GM12878 (cell line): ENCODE measurements at regions not wholly inside any gene's neighbourhood (a gene's known extent, or its start where the extent isn't known, plus 50 kb on each side); places are given as distances from the start of the nearest gene placed in this dataset.

Experiments used
- ATAC-seq: fragments of 200-7000 bp; cut with Tn5 transposase; 3 replicates; pipeline ENCODE4 v1.9.1; 2020; ENCODE audit warnings: mild to moderate bottlenecking, moderate library complexity
- BruUV-seq: library from RNA; stranded (reverse); fragments of 400-500 nt; replicated peaks from 2 replicates; lab custom pipeline; 2021; lab: Mats Ljungman, UMichigan
- CTCF ChIA-PET: fragments of 300-600 bp; sonication (Branson Sonifier 250); formaldehyde crosslinking; extraction: SDS; loops from one replicate; lab custom pipeline; 2021; ENCODE audit warnings: inconsistent platforms; lab: Yijun Ruan, JAX
- POLR2A ChIA-PET: fragments of 350-600 bp; formaldehyde crosslinking; extraction: SDS; loops from one replicate; lab custom pipeline; 2021; ENCODE audit warnings: inconsistent platforms; lab: Charles Lee
- RAD21 ChIA-PET: fragments of 300-600 bp; sonication (Branson Sonifier 250); formaldehyde crosslinking; loops from one replicate; lab custom pipeline; 2023; ENCODE audit warnings: antibody characterized with exemption; ENCODE audit not compliant: unreplicated experiment; lab: Charles Lee
- SMC1A ChIA-PET: fragments of 300-600 bp; sonication (Branson Sonifier 250); formaldehyde crosslinking; loops from one replicate; lab custom pipeline; 2023; ENCODE audit not compliant: unreplicated experiment, uncharacterized antibody; lab: Charles Lee
- DNase-seq: peaks from one replicate; pipeline ENCODE4 v3.0.0-alpha.2; 2011; ENCODE audit warnings: low read depth, low spot score
- FAIRE-seq: peaks from 3 replicates; lab custom pipeline; 2011; peaks lifted over from hg19 to GRCh38; lab: Jason Lieb, UNC
- H2AFZ ChIP-seq: 2 replicates; pipeline ENCODE4 v1.6.0; 2011; ENCODE audit warnings: low read depth, low read length, control low read depth; ENCODE audit not compliant: control insufficient read depth
- H3K27ac ChIP-seq: 2 replicates; pipeline ENCODE4 v1.5.1; 2011; ENCODE audit warnings: control low read depth; ENCODE audit not compliant: control insufficient read depth, insufficient read depth
- H3K27me3 ChIP-seq, 2 experiments: replicated peaks in 1 of 2; 2 replicates each; pipeline versions ENCODE4 v1.6.0 to v1.6.1; 2011; ENCODE audit warnings: low read length in 1 of 2; ENCODE audit not compliant: control insufficient read depth in 2 of 2, insufficient read depth in 2 of 2
- H3K36me3 ChIP-seq, 2 experiments: 2 replicates each; pipeline ENCODE4 v1.5.1; 2011; ENCODE audit warnings: low read length in 1 of 2; ENCODE audit not compliant: control insufficient read depth in 2 of 2, insufficient read depth in 2 of 2
- H3K4me1 ChIP-seq: 2 replicates; pipeline ENCODE4 v1.6.1; 2011; ENCODE audit warnings: mild to moderate bottlenecking, low read length, moderate library complexity, mixed read lengths; ENCODE audit not compliant: control insufficient read depth, insufficient read depth
- H3K4me2 ChIP-seq: 2 replicates; pipeline ENCODE4 v1.6.0; 2011; ENCODE audit warnings: control low read depth; ENCODE audit not compliant: control insufficient read depth, insufficient read depth
- H3K4me3 ChIP-seq: fragments of 200-600 bp; sonication (generic); 2 replicates; pipeline ENCODE4 v1.5.1; 2016
- H3K79me2 ChIP-seq: 2 replicates; pipeline ENCODE4 v1.6.0; 2011; ENCODE audit warnings: low read length; ENCODE audit not compliant: control insufficient read depth, insufficient read depth
- H3K9ac ChIP-seq: 2 replicates; pipeline ENCODE4 v1.8.0; 2011; ENCODE audit warnings: low read length, control low read depth, mixed read lengths; ENCODE audit not compliant: control insufficient read depth, insufficient read depth
- H3K9me3 ChIP-seq: replicated peaks from 3 replicates; pipeline ENCODE4 v1.5.1; 2011; ENCODE audit warnings: mild to moderate bottlenecking, low read length; ENCODE audit not compliant: control insufficient read depth, insufficient read depth
- H4K20me1 ChIP-seq: 2 replicates; pipeline ENCODE4 v1.6.0; 2011; ENCODE audit not compliant: control insufficient read depth, insufficient read depth
- ATF7 ChIP-seq: fragments of 450-650 bp; IDR thresholded peaks from 2 replicates; pipeline ENCODE4 v1.6.1; 2016; ENCODE audit warnings: low read depth, mild to moderate bottlenecking
- BCL11A ChIP-seq: IDR thresholded peaks from 2 replicates; pipeline ENCODE4 v1.6.1; 2011; ENCODE audit warnings: low read depth, low read length
- IRF4 ChIP-seq: IDR thresholded peaks from 2 replicates; pipeline ENCODE4 v1.6.1; 2011; ENCODE audit warnings: low read depth, low read length
- POLR2AphosphoS5 ChIP-seq: IDR thresholded peaks from 2 replicates; pipeline ENCODE4 v1.6.1; 2011; ENCODE audit warnings: mild to moderate bottlenecking, low read length, inconsistent platforms
- SIN3A ChIP-seq: IDR thresholded peaks from 2 replicates; pipeline ENCODE4 v1.6.1; 2012; ENCODE audit warnings: low read depth, low read length, improper control_type of control experiment
- SPI1 ChIP-seq: IDR thresholded peaks from 2 replicates; pipeline ENCODE4 v1.6.1; 2011; ENCODE audit warnings: low read depth, mild to moderate bottlenecking, low read length, moderate library complexity, borderline replicate concordance; ENCODE audit not compliant: insufficient read depth
- ZBED1 ChIP-seq: IDR thresholded peaks from 2 replicates; pipeline ENCODE4 v1.6.1; 2016; ENCODE audit warnings: borderline replicate concordance
- WGBS: methylation state at CpG from one replicate; pipeline ENCODE4 v1.1.6; 2016; ENCODE audit warnings: low lambda C conversion rate; ENCODE audit not compliant: insufficient replicate concordance, insufficient coverage; ENCODE audit errors: missing lambda C conversion rate; 5-methylcytosine and 5-hydroxymethylcytosine counted together
- in situ Hi-C: fragments of 300-500 bp; cut with MboI; formaldehyde crosslinking; loops from 9 replicates; pipeline ENCODE4 v1.14.3; 2018; ENCODE audit warnings: mixed read lengths
- intact Hi-C: fragments of 100-400 bp; cut with micrococcal nuclease; formaldehyde crosslinking; loops from one replicate; pipeline ENCODE4 v1.14.2; 2022; ENCODE audit not compliant: unreplicated experiment
- TF ChIP-seq, protein P1 (sequence below): fragments of 450-650 bp; conservative IDR thresholded peaks from 2 replicates; pipeline ENCODE4 v1.6.1; 2017; ENCODE audit warnings: mild to moderate bottlenecking, moderate library complexity
- TF ChIP-seq, protein P2 (sequence below): fragments of 450-650 bp; IDR thresholded peaks from 2 replicates; pipeline ENCODE4 v1.6.1; 2017; ENCODE audit warnings: mild to moderate bottlenecking, low read depth, inconsistent platforms; ENCODE audit not compliant: poor library complexity, severe bottlenecking

DNA sequence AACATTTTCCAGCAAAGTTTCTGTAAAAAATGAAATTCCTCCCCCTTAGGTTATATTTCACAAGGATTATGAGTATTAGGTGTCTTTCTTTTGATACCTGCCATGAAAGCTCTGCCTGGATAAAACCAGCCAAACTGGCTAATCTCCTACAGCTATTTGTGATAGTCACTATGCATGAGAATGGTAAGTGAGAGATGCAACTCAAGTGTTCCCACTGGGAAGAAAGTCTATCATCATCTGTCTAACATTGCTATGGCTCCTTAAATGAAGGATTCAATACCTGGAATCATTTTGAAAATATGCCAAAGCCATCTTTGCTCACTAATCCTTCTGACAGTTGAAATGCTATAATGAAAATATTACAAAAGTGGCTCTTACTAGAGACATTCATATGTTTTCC, 339.9 kb upstream of the LRRTM4 start:
- no peak for ATAC-seq
- no peaks in the 10 kb centered on the region for H3K79me2 ChIP-seq
- H4K20me1 ChIP-seq, result no peaks in the 10 kb centered on the region
- H3K4me1 ChIP-seq, result no peaks in the 10 kb centered on the region
- no peak for DNase-seq
- no peak for FAIRE-seq
- no peaks in the 10 kb centered on the region for H3K36me3 ChIP-seq
- H3K9me3 ChIP-seq, result no peaks in the 10 kb centered on the region
- ChIA-PET CTCF (no interaction called here), RAD21 (no interaction called here), POLR2A (no interaction called here), SMC1A (no interaction called here)
- no peak overlapping the region for H3K9ac ChIP-seq
- in situ Hi-C loops (no loop called here), intact Hi-C loops (no loop called here)
- H3K4me3 ChIP-seq, result no peak overlapping the region
- H3K4me2 ChIP-seq, result no peak overlapping the region
- H3K27me3 ChIP-seq, result no peaks in the 10 kb centered on the region
- TF ChIP-seq ZBED1 (no peak), ATF7 (no peak), SPI1 (no peak), SIN3A (no peak)
- TF ChIP-seq, protein P1, sequence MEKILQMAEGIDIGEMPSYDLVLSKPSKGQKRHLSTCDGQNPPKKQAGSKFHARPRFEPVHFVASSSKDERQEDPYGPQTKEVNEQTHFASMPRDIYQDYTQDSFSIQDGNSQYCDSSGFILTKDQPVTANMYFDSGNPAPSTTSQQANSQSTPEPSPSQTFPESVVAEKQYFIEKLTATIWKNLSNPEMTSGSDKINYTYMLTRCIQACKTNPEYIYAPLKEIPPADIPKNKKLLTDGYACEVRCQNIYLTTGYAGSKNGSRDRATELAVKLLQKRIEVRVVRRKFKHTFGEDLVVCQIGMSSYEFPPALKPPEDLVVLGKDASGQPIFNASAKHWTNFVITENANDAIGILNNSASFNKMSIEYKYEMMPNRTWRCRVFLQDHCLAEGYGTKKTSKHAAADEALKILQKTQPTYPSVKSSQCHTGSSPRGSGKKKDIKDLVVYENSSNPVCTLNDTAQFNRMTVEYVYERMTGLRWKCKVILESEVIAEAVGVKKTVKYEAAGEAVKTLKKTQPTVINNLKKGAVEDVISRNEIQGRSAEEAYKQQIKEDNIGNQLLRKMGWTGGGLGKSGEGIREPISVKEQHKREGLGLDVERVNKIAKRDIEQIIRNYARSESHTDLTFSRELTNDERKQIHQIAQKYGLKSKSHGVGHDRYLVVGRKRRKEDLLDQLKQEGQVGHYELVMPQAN, result no peak
- BruUV-seq, result no TSS peak
- no peak overlapping the region for H3K27ac ChIP-seq
- no peak overlapping the region for H2AFZ ChIP-seq

DNA sequence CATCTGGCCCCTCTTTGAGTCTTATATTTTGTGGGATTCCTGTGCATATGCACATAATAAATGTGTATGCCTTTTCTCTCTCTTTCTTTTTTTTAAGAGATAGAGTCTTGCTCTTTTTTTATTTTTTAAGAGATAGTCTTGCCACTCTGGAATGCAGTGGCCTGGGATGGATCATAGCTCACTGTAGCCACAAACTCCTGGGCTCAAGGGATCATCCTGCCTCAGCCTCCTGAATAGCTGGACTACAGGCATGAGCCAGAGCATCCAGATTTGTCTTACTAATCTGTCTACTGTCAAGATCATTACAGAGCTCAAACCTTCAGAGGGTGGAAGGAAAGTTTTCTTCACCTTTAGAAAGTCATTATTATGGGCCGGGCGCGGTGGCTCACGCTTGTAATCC, 342.2 kb upstream of the LRRTM4 start:
- no peak for ATAC-seq
- CTCF ChIA-PET, result interaction anchor here (0.8 kb wide), 1 partner anchor 469 kb away, joined by 4 read pairs; no protein-coding TSS in a partner anchor
- Histone ChIP-seq H3K9ac (no peak overlapping the region), H3K4me1 (no peaks in the 10 kb centered on the region), H3K4me2 (no peak overlapping the region), H3K4me3 (no peak overlapping the region), H2AFZ (no peak overlapping the region), H4K20me1 (no peaks in the 10 kb centered on the region), H3K79me2 (no peaks in the 10 kb centered on the region), H3K9me3 (no peaks in the 10 kb centered on the region), H3K36me3 (no peaks in the 10 kb centered on the region), H3K27ac (no peak overlapping the region), H3K27me3 (no peaks in the 10 kb centered on the region)
- 74% methylated on average over 4 of the region's 4 CpGs for WGBS
- RAD21 ChIA-PET, result no interaction called here
- no peak for DNase-seq
- intact Hi-C loops (no loop called here), in situ Hi-C loops (no loop called here)
- BruUV-seq, result no TSS peak
- no peak for FAIRE-seq
- POLR2A ChIA-PET, result no interaction called here
- SMC1A ChIA-PET, result interaction anchor here (1.5 kb wide), 1 partner anchor 64 kb away, joined by 3 read pairs; no protein-coding TSS in a partner anchor
- TF ChIP-seq, protein P2, sequence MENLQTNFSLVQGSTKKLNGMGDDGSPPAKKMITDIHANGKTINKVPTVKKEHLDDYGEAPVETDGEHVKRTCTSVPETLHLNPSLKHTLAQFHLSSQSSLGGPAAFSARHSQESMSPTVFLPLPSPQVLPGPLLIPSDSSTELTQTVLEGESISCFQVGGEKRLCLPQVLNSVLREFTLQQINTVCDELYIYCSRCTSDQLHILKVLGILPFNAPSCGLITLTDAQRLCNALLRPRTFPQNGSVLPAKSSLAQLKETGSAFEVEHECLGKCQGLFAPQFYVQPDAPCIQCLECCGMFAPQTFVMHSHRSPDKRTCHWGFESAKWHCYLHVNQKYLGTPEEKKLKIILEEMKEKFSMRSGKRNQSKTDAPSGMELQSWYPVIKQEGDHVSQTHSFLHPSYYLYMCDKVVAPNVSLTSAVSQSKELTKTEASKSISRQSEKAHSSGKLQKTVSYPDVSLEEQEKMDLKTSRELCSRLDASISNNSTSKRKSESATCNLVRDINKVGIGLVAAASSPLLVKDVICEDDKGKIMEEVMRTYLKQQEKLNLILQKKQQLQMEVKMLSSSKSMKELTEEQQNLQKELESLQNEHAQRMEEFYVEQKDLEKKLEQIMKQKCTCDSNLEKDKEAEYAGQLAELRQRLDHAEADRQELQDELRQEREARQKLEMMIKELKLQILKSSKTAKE, result no peak
- TF ChIP-seq BCL11A (no peak), IRF4 (no peak), SPI1 (no peak), POLR2AphosphoS5 (no peak), SIN3A (no peak)
